ENCODE measurements at regions not wholly inside any gene's neighbourhood (a gene's known extent, or its start where the extent isn't known, plus 50 kb on each side); places are given as distances from the start of the nearest gene placed in this dataset.

- no peaks in the 10 kb centered on the region for H3K79me2 ChIP-seq (ENCODE audit: insufficient read depth, low read length)
- TF ChIP-seq, protein P1, sequence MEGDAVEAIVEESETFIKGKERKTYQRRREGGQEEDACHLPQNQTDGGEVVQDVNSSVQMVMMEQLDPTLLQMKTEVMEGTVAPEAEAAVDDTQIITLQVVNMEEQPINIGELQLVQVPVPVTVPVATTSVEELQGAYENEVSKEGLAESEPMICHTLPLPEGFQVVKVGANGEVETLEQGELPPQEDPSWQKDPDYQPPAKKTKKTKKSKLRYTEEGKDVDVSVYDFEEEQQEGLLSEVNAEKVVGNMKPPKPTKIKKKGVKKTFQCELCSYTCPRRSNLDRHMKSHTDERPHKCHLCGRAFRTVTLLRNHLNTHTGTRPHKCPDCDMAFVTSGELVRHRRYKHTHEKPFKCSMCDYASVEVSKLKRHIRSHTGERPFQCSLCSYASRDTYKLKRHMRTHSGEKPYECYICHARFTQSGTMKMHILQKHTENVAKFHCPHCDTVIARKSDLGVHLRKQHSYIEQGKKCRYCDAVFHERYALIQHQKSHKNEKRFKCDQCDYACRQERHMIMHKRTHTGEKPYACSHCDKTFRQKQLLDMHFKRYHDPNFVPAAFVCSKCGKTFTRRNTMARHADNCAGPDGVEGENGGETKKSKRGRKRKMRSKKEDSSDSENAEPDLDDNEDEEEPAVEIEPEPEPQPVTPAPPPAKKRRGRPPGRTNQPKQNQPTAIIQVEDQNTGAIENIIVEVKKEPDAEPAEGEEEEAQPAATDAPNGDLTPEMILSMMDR (IDR thresholded peaks at IDR 0.05; ENCODE audit: extremely low read depth, low read depth, low read length), result no peak
- H3K27me3 ChIP-seq (ENCODE audit: insufficient read depth, low read length), result no peaks in the 10 kb centered on the region
- no peaks in the 10 kb centered on the region for H3K36me3 ChIP-seq (ENCODE audit: insufficient read depth, low read length)
- no peak overlapping the region for H2AFZ ChIP-seq (ENCODE audit: low read length)
- no peaks in the 10 kb centered on the region for H4K20me1 ChIP-seq (ENCODE audit: insufficient read depth, low read length)
- no peak overlapping the region for H3K4me2 ChIP-seq (ENCODE audit: insufficient read depth, low read length)
- no peak overlapping the region for H3K27ac ChIP-seq (ENCODE audit: low read depth, low read length)
- H3K9me3 ChIP-seq (ENCODE audit: low read depth, low read length), result no peaks in the 10 kb centered on the region
- DNase-seq (ENCODE audit: insufficient read length, low spot score, missing footprints), result no peak
- H3K4me1 ChIP-seq (ENCODE audit: insufficient read depth, low read length), result no peaks in the 10 kb centered on the region
- no peak overlapping the region for H3K4me3 ChIP-seq (ENCODE audit: insufficient read depth, low read length)
Measured at GRCh38 chr12:4197922-4198763, 75.4 kb upstream of the CCND2 start.

DNA sequence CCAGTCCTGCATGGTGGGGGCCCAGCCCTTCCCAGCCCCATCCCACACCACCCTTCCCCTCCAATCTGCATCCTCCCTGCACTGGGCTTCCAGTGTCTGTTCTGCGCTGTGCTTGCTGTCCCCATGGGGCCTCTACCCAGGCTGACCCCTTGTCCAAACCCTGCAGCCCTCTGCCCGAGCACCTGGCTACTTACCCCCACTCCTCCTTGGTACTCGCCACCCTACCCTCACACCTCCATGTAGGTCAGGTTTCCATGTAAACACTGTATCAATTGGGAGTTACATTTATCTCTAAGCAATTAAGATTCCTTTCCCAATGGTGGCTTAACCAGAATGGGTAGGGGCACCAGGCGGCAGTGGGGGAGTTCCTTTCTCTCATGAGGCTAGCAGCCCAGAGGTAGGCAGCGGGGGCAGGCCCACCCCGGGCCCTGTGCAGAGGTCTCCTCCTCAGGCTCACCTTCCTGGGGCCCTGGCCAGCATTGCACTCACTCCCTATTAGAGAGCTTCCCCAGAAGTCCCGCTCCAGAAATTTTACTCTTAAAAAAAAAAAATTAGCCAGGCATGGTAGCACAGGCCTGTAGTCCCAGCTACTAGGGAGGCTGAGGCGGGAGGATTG is 76.6 kb upstream of the CCND2 start:
- no peaks in the 10 kb centered on the region for H3K79me2 ChIP-seq (ENCODE audit: insufficient read depth, low read length)
- TF ChIP-seq, protein P1 (IDR thresholded peaks at IDR 0.05; ENCODE audit: extremely low read depth, low read depth, low read length), result no peak
- no peaks in the 10 kb centered on the region for H3K4me1 ChIP-seq (ENCODE audit: insufficient read depth, low read length)
- no peaks in the 10 kb centered on the region for H4K20me1 ChIP-seq (ENCODE audit: insufficient read depth, low read length)
- H3K9me3 ChIP-seq (ENCODE audit: low read depth, low read length), result no peaks in the 10 kb centered on the region
- no peak for DNase-seq (ENCODE audit: insufficient read length, low spot score, missing footprints)
- H3K4me2 ChIP-seq (ENCODE audit: insufficient read depth, low read length), result no peak overlapping the region
- no peak overlapping the region for H3K27ac ChIP-seq (ENCODE audit: low read depth, low read length)
- H3K4me3 ChIP-seq (ENCODE audit: insufficient read depth, low read length), result no peak overlapping the region
- no peaks in the 10 kb centered on the region for H3K27me3 ChIP-seq (ENCODE audit: insufficient read depth, low read length)
- no peak overlapping the region for H2AFZ ChIP-seq (ENCODE audit: low read length)
- no peaks in the 10 kb centered on the region for H3K36me3 ChIP-seq (ENCODE audit: insufficient read depth, low read length)

- no peaks in the 10 kb centered on the region for H3K36me3 ChIP-seq (ENCODE audit: insufficient read depth, low read length)
- H2AFZ ChIP-seq (ENCODE audit: low read length), result no peak overlapping the region
- TF ChIP-seq, protein P1 (IDR thresholded peaks at IDR 0.05; ENCODE audit: extremely low read depth, low read depth, low read length), result no peak
- H3K9me3 ChIP-seq (ENCODE audit: low read depth, low read length), result no peaks in the 10 kb centered on the region
- no peaks in the 10 kb centered on the region for H3K79me2 ChIP-seq (ENCODE audit: insufficient read depth, low read length)
- no peak overlapping the region for H3K27ac ChIP-seq (ENCODE audit: low read depth, low read length)
- no peak for DNase-seq (ENCODE audit: insufficient read length, low spot score, missing footprints)
- no peaks in the 10 kb centered on the region for H3K4me1 ChIP-seq (ENCODE audit: insufficient read depth, low read length)
- no peak overlapping the region for H3K4me2 ChIP-seq (ENCODE audit: insufficient read depth, low read length)
- H4K20me1 ChIP-seq (ENCODE audit: insufficient read depth, low read length), result no peaks in the 10 kb centered on the region
- no peak overlapping the region for H3K4me3 ChIP-seq (ENCODE audit: insufficient read depth, low read length)
- H3K27me3 ChIP-seq (ENCODE audit: insufficient read depth, low read length), result no peaks in the 10 kb centered on the region
Measured at GRCh38 chr12:4194668-4195067, 78.9 kb upstream of the CCND2 start.

DNA sequence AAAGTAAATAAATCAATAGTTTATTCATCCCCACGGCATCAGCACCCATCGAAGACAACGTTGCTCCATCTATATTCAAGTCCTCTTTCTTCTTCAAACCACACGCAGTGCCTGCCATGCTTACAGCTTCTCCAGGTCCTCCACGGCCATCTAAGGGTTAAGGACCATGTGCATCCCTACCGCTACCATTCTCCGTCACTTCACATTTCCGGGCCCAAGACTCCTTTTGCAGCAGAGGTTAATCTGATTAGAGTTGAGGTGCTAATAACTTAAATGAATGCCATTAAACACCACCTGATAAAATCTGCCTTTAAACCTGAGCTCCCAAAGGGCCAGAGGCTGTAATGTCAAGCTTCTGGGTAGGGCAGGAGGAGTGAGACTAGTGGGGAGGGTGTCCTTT is 79.7 kb upstream of the CCND2 start:
- H3K4me1 ChIP-seq (ENCODE audit: insufficient read depth, low read length), result no peaks in the 10 kb centered on the region
- H3K27ac ChIP-seq (ENCODE audit: low read depth, low read length), result no peak overlapping the region
- no peaks in the 10 kb centered on the region for H3K9me3 ChIP-seq (ENCODE audit: low read depth, low read length)
- no peak overlapping the region for H2AFZ ChIP-seq (ENCODE audit: low read length)
- H4K20me1 ChIP-seq (ENCODE audit: insufficient read depth, low read length), result no peaks in the 10 kb centered on the region
- H3K36me3 ChIP-seq (ENCODE audit: insufficient read depth, low read length), result no peaks in the 10 kb centered on the region
- TF ChIP-seq, protein P1 (IDR thresholded peaks at IDR 0.05; ENCODE audit: extremely low read depth, low read depth, low read length), result no peak
- H3K4me2 ChIP-seq (ENCODE audit: insufficient read depth, low read length), result no peak overlapping the region
- H3K79me2 ChIP-seq (ENCODE audit: insufficient read depth, low read length), result no peaks in the 10 kb centered on the region
- H3K4me3 ChIP-seq (ENCODE audit: insufficient read depth, low read length), result no peak overlapping the region
- DNase-seq (ENCODE audit: insufficient read length, low spot score, missing footprints), result no peak
- no peaks in the 10 kb centered on the region for H3K27me3 ChIP-seq (ENCODE audit: insufficient read depth, low read length)

Data from osteoblast (primary cell).